Lung (tissue), 11 donors: ENCODE measurements at regions not wholly inside any gene's neighbourhood (a gene's known extent, or its start where the extent isn't known, plus 50 kb on each side); places are given as distances from the start of the nearest gene placed in this dataset.

Source experiments
- ATAC-seq: fragments of 200-7000 bp; cut with Tn5 transposase; one replicate; pipeline ENCODE4 v1.9.1; 2020; ENCODE audit warnings: moderate number of reproducible peaks; ENCODE audit not compliant: insufficient read depth, low FRiP score
- DNase-seq, 3 donors: peaks; one replicate each; pipeline ENCODE4 v3.0.0-alpha.2; 2013 to 2017
- H3K27ac ChIP-seq, 2 donors: one replicate each; pipeline ENCODE4 v1.5.1; 2013; ENCODE audit warnings: mild to moderate bottlenecking in 2 of 2, moderate library complexity in 2 of 2, control low read depth in 1 of 2, inconsistent platforms in 1 of 2, low read depth in 1 of 2, low read length in 1 of 2
- H3K27me3 ChIP-seq, 3 donors: one replicate each; pipeline ENCODE4 v1.5.1; 2013; ENCODE audit warnings: low read length in 2 of 3; ENCODE audit not compliant: control insufficient read depth in 3 of 3, insufficient read depth in 3 of 3
- H3K36me3 ChIP-seq, 4 donors: one replicate each; pipeline ENCODE4 v1.5.1; 2013; ENCODE audit warnings: low read length in 4 of 4, mild to moderate bottlenecking in 1 of 4, moderate library complexity in 1 of 4; ENCODE audit not compliant: control insufficient read depth in 4 of 4, insufficient read depth in 4 of 4
- H3K4me1 ChIP-seq, 5 donors: one replicate each; pipeline ENCODE4 v1.5.1; 2013; ENCODE audit warnings: low read length in 5 of 5, mild to moderate bottlenecking in 2 of 5, moderate library complexity in 1 of 5; ENCODE audit not compliant: control insufficient read depth in 5 of 5, insufficient read depth in 5 of 5
- H3K4me3 ChIP-seq: one replicate; pipeline ENCODE4 v1.5.1; 2013; ENCODE audit warnings: mild to moderate bottlenecking, control low read depth, moderate library complexity
- H3K9ac ChIP-seq, 2 donors: one replicate each; pipeline ENCODE4 v1.5.1; 2013; ENCODE audit warnings: low read length in 2 of 2, control low read depth in 1 of 2; ENCODE audit not compliant: insufficient read depth in 1 of 2
- H3K9me3 ChIP-seq, 4 donors: one replicate each; pipeline ENCODE4 v1.5.1; 2013; ENCODE audit warnings: low read length in 3 of 4, mild to moderate bottlenecking in 1 of 4, moderate library complexity in 1 of 4; ENCODE audit not compliant: control insufficient read depth in 4 of 4, insufficient read depth in 3 of 4
- CTCF ChIP-seq: IDR thresholded peaks from 2 replicates; pipeline ENCODE4 v1.5.1; 2012; ENCODE audit warnings: mild to moderate bottlenecking; ENCODE audit errors: control extremely low read depth, extremely low read depth
- WGBS, 2 donors: extraction: QIAGEN DNeasy Blood & Tissue Kit; methylation state at CpG; one replicate each; pipeline ENCODE4 v1.1.7; 2013; 5-methylcytosine and 5-hydroxymethylcytosine counted together
- donor health status: control.
- donor health status: control.
- donor health status: Bipolar disorder and iron deficiency.
- donor health status: healthy.
- donor health status: DM: yes; HTN: yes; CAD: no.

GRCh38 chr12:17020765-17021164, 414.8 kb upstream of the LMO3 start:
- no peak for TF ChIP-seq CTCF

DNA sequence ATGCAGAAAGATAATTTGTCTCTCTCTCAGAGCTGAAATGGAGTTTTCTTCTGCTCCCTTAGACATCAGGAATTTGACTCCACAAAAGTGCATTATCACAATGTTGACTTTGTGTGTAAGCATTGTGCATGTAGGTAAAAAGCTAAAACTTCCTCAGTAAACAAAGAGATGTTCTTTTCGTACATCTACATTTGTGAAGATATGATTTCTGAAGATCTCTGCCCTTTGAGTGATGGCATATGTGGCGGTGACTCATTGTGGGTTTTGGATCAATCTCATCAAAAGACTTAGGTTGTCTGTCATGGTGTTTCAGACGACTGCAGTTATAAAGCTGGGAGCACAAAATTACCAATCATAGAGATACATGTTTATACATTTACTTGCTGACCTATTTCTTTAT, 411.4 kb upstream of the LMO3 start:
- H3K4me1 ChIP-seq, result no peaks in the 10 kb centered on the region
- no peak for TF ChIP-seq CTCF
- no peak overlapping the region for H3K9ac ChIP-seq
- DNase-seq (no peak), ATAC-seq (no peak)
- no peaks in the 10 kb centered on the region for H3K27me3 ChIP-seq
- H3K4me3 ChIP-seq, result no peak overlapping the region
- H3K27ac ChIP-seq, result no peak overlapping the region
- no peaks in the 10 kb centered on the region for H3K36me3 ChIP-seq
- peaks cover 0 to 4% (median 0%) of the 10 kb centered on the region in 4 donors for H3K9me3 ChIP-seq
- WGBS, 2 donors, result 87 to 90% methylated on average over 3 of the region's 3 CpGs

More at GRCh38 chr12:17020765-17021164, 414.8 kb upstream of the LMO3 start:
- Histone ChIP-seq H3K9ac (no peak overlapping the region), H3K36me3 (no peaks in the 10 kb centered on the region), H3K27me3 (no peaks in the 10 kb centered on the region), H3K9me3 (peaks cover 0 to 3% (median 0%) of the 10 kb centered on the region in 4 donors), H3K27ac (no peak overlapping the region), H3K4me1 (no peaks in the 10 kb centered on the region), H3K4me3 (no peak overlapping the region)
- DNase-seq, result no peak
- ATAC-seq, result no peak

DNA sequence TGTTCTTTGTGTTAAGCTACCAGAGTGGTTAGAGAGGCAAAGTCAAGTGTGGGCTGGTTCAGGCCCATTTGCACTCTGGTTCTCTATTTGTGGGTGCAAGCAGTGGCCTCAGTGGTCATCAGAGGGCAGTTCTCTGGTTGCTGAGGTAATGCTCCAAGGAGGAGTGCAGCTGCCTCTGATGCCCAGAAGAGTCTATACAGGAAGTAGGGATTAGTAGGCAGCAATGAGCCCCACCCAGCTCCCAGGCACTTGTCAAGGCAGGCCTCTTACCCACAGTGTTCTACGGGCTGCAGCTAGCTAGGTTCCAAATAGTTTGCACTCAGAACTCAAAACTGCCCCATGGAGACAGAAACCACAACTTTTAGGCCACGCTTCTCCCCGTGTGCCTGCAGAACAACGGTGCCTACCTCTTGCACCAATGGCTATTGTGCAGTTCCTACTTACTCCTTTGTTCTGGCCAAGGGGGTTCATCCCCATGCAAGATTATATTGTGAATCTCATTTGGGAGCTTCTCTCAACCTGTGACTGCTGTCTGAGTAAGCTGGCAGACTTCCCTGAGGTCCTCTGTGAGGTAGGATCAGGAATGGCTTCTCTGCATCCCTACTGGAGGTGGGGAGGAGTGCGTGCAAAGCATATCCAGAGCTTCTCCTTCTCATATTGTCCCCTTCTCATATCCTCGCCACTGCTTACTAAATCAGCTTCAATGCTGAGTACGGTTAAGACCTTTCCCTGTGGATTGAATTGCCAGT, 410.3 kb upstream of the LMO3 start:
- no peak for DNase-seq
- H3K27ac ChIP-seq, result no peak overlapping the region

More for the DNA sequence above, 410.3 kb upstream of the LMO3 start:
- Histone ChIP-seq H3K27me3 (no peaks in the 10 kb centered on the region), H3K9me3 (peaks cover 0 to 4% (median 0%) of the 10 kb centered on the region in 4 donors), H3K4me3 (no peak overlapping the region), H3K4me1 (no peaks in the 10 kb centered on the region), H3K36me3 (no peaks in the 10 kb centered on the region), H3K9ac (no peak overlapping the region)
- ATAC-seq, result no peak
- WGBS, 2 donors, result 86 to 93% methylated on average over 7 of the region's 7 CpGs
- no peak for TF ChIP-seq CTCF
